HepG2 (cell line): ENCODE measurements at regions not wholly inside any gene's neighbourhood (a gene's known extent, or its start where the extent isn't known, plus 50 kb on each side); places are given as distances from the start of the nearest gene placed in this dataset.

Experiments
- ATAC-seq: fragments of 200-7000 bp; cut with Tn5 transposase; 3 replicates; pipeline ENCODE4 v1.9.1; 2020; ENCODE audit warnings: mild to moderate bottlenecking, moderate library complexity
- BruUV-seq: library from RNA; stranded (reverse); fragments of 400-500 nt; replicated peaks from 2 replicates; lab custom pipeline; 2021; lab: Mats Ljungman, UMichigan
- CTCF ChIA-PET: fragments of 300-600 bp; formaldehyde crosslinking; extraction: SDS; loops from one replicate; lab custom pipeline; 2021; ENCODE audit warnings: low total read pairs, inconsistent platforms, low intra/inter-chr PET ratio; lab: Yijun Ruan, JAX
- POLR2A ChIA-PET: fragments of 350-600 bp; sonication (Branson Sonifier 250); formaldehyde crosslinking; loops from one replicate; lab custom pipeline; 2020; ENCODE audit warnings: antibody characterized with exemption, inconsistent platforms; lab: Yijun Ruan, JAX
- DNase-seq: peaks from one replicate; pipeline ENCODE4 v3.0.0-alpha.2; 2015; ENCODE audit warnings: low spot score
- FAIRE-seq: peaks from 3 replicates; lab custom pipeline; 2011; peaks lifted over from hg19 to GRCh38; lab: Jason Lieb, UNC
- H2AFZ ChIP-seq: one replicate; pipeline ENCODE4 v1.6.1; 2011; ENCODE audit warnings: low read length, inconsistent platforms
- H3K27ac ChIP-seq: fragments of 300-600 bp; 3 replicates; pipeline ENCODE4 v1.8.0; 2011; ENCODE audit warnings: mixed run types, mild to moderate bottlenecking, mixed read lengths, low read length, inconsistent platforms; ENCODE audit not compliant: insufficient read depth; ENCODE audit errors: extremely low read length
- H3K27me3 ChIP-seq, 2 experiments: fragments of 200-600 bp in 1 of 2; 2 replicates in 1 of 2; 3 replicates in 1 of 2; pipeline versions ENCODE4 v1.6.0 to v1.8.0; 2011; ENCODE audit warnings: low read length in 2 of 2, mild to moderate bottlenecking in 2 of 2, moderate library complexity in 2 of 2, inconsistent platforms in 1 of 2; ENCODE audit not compliant: insufficient read depth in 2 of 2, control insufficient read depth in 1 of 2
- H3K36me3 ChIP-seq, 2 experiments: fragments of 200-600 bp in 1 of 2; replicated peaks in 1 of 2; 2 replicates in 1 of 2; 3 replicates in 1 of 2; pipeline versions ENCODE4 v1.5.1 to v1.8.0; 2011; ENCODE audit warnings: low read length in 2 of 2, inconsistent platforms in 1 of 2; ENCODE audit not compliant: insufficient read depth in 2 of 2, control insufficient read depth in 1 of 2
- H3K4me1 ChIP-seq: 2 replicates; pipeline ENCODE4 v1.5.1; 2012; ENCODE audit warnings: low read length, inconsistent platforms; ENCODE audit not compliant: insufficient read depth
- H3K4me2 ChIP-seq: 2 replicates; pipeline ENCODE4 v1.6.0; 2011; ENCODE audit warnings: low read depth, low read length, inconsistent platforms
- H3K4me3 ChIP-seq, 3 experiments: fragments of 200-600 bp in 1 of 3; sonication (generic), shearing (Covaris generic) in 1 of 3; replicated peaks in 1 of 3; 2 replicates each; pipeline ENCODE4 v1.5.1; 2011 to 2016; ENCODE audit warnings: low read length in 3 of 3, inconsistent platforms in 2 of 3, low read depth in 2 of 3, mild to moderate bottlenecking in 2 of 3, control low read depth in 1 of 3, mixed read lengths in 1 of 3; ENCODE audit not compliant: insufficient read depth in 1 of 3
- H3K79me2 ChIP-seq: one replicate; pipeline ENCODE4 v1.6.1; 2011; ENCODE audit warnings: low read length, inconsistent platforms; ENCODE audit not compliant: insufficient read depth
- H3K9ac ChIP-seq: 2 replicates; pipeline ENCODE4 v1.6.0; 2011; ENCODE audit warnings: mild to moderate bottlenecking, low read depth, low read length, inconsistent platforms; ENCODE audit not compliant: insufficient read depth
- H3K9me3 ChIP-seq: 2 replicates; pipeline ENCODE4 v1.5.1; 2012; ENCODE audit warnings: mild to moderate bottlenecking, low read length
- H4K20me1 ChIP-seq: 2 replicates; pipeline ENCODE4 v1.6.0; 2011; ENCODE audit warnings: inconsistent platforms, mild to moderate bottlenecking, low read length, moderate library complexity; ENCODE audit not compliant: insufficient read depth
- CBX2 ChIP-seq, 2 experiments: fragments of 200-600 bp in 1 of 2; sonication (generic); formaldehyde crosslinking in 1 of 2; IDR thresholded peaks; 2 replicates each; pipeline versions ENCODE4 v1.7.0 to v1.8.1; 2018 to 2022; ENCODE audit warnings: low read depth in 2 of 2, low read length in 1 of 2, mild to moderate bottlenecking in 1 of 2, missing genetic modification reagents in 1 of 2
- HMG20A ChIP-seq: IDR thresholded peaks from 2 replicates; pipeline ENCODE4 v1.6.1; 2016; ENCODE audit warnings: borderline replicate concordance
- KLF16 ChIP-seq, 2 experiments: sonication (generic) in 1 of 2; formaldehyde crosslinking in 1 of 2; IDR thresholded peaks; 2 replicates each; pipeline versions ENCODE4 v1.6.1 to v1.8.0; 2016 to 2023; ENCODE audit warnings: missing genetic modification reagents in 2 of 2, missing compliant biosample characterization in 1 of 2
- SP2 ChIP-seq: sonication (generic); formaldehyde crosslinking; IDR thresholded peaks from 2 replicates; pipeline ENCODE4 v1.5.1; 2020; ENCODE audit warnings: mild to moderate bottlenecking, missing genetic modification reagents
- TEF ChIP-seq: sonication (generic); formaldehyde crosslinking; IDR thresholded peaks from 2 replicates; pipeline ENCODE4 v1.5.0; 2020; ENCODE audit warnings: missing genetic modification reagents
- ZBTB44 ChIP-seq: sonication (generic); formaldehyde crosslinking; IDR thresholded peaks from 2 replicates; pipeline ENCODE4 v1.4.0; 2020; ENCODE audit warnings: missing genetic modification reagents
- in situ Hi-C: cut with HindIII; loops from 2 replicates; pipeline ENCODE4 v1.10.0; 2017; ENCODE audit warnings: low pct_unique_long_range_greater_than_20kb; ENCODE audit not compliant: extremely low pct_ligation_motif_present
- intact Hi-C: fragments of 100-400 bp; cut with micrococcal nuclease; formaldehyde crosslinking; loops from one replicate; pipeline ENCODE4 v1.10.0; 2022; ENCODE audit not compliant: unreplicated experiment
- TF ChIP-seq, protein P1 (sequence below): sonication (generic); formaldehyde crosslinking; IDR thresholded peaks from 2 replicates; pipeline ENCODE4 v1.8.1; 2022; ENCODE audit warnings: mild to moderate bottlenecking, missing genetic modification reagents

DNA sequence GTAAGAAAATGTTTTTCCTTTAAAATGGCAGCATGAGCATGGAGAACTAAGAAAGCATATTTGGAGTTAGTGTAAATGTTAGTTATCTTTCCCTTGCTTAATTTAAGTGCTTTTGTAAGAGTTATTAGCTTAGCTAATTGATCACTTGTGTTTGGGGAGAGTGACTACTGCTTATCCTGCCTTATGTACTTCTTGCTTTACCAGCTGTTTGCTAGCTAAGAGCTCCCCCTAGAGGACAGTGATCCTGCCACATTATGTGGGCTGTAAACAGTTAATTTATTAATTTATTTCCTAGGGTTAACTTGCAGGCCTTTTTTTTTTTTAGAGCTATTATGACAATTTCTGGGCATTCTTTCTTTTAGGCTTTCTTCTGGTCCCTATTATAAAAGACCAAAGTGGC is 435.8 kb downstream of the MAGEB5 start:
- TF ChIP-seq CBX2 (IDR thresholded peaks at IDR 0.05; ENCODE audit: low read depth, low read length): no peak
- no peak for TF ChIP-seq CBX2 (CRISPR knock-in tag; IDR thresholded peaks at IDR 0.05; ENCODE audit: low read depth)
- no peak for TF ChIP-seq HMG20A
- TF ChIP-seq, protein P1, sequence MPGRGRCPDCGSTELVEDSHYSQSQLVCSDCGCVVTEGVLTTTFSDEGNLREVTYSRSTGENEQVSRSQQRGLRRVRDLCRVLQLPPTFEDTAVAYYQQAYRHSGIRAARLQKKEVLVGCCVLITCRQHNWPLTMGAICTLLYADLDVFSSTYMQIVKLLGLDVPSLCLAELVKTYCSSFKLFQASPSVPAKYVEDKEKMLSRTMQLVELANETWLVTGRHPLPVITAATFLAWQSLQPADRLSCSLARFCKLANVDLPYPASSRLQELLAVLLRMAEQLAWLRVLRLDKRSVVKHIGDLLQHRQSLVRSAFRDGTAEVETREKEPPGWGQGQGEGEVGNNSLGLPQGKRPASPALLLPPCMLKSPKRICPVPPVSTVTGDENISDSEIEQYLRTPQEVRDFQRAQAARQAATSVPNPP (CRISPR knock-in tag): no peak
- TF ChIP-seq TEF (CRISPR knock-in tag): no peak
- TF ChIP-seq SP2: no peak
- no peak for TF ChIP-seq KLF16 (CRISPR knock-in tag; IDR thresholded peaks at IDR 0.05)
- no peak for TF ChIP-seq ZBTB44 (CRISPR knock-in tag)
- ChIA-PET POLR2A (no interaction called here), CTCF (no interaction called here)
- H4K20me1 ChIP-seq: no peaks in the 10 kb centered on the region
- H3K9ac ChIP-seq: no peak overlapping the region
- no TSS peak for BruUV-seq
- H3K4me1 ChIP-seq: no peaks in the 10 kb centered on the region
- no peak for DNase-seq
- no peak for FAIRE-seq
- H3K79me2 ChIP-seq: no peaks in the 10 kb centered on the region
- no peaks in the 10 kb centered on the region for H3K36me3 ChIP-seq
- H3K27ac ChIP-seq: no peak overlapping the region
- H3K9me3 ChIP-seq: peaks cover 7% of the 10 kb centered on the region
- in situ Hi-C loops: loop anchor here (25.0 kb wide), 1 partner anchor 536 kb away; no protein-coding TSS in a partner anchor
- H3K4me3 ChIP-seq: no peak overlapping the region
- no peak overlapping the region for H3K4me2 ChIP-seq
- no peak overlapping the region for H2AFZ ChIP-seq
- intact Hi-C loops: loop anchor here (2.0 kb wide), 1 partner anchor 685 kb away; no protein-coding TSS in a partner anchor
- ATAC-seq: no peak
- H3K27me3 ChIP-seq: no peaks in the 10 kb centered on the region
